DND-41 (cell line): ENCODE measurements at regions not wholly inside any gene's neighbourhood (a gene's known extent, or its start where the extent isn't known, plus 50 kb on each side); places are given as distances from the start of the nearest gene placed in this dataset.
A peak's percentile ranks its signal among the peaks of the same experiment; 100 is the strongest.

ENCODE experiments used
- ATAC-seq: fragments of 200-7000 bp; cut with Tn5 transposase; 3 replicates; pipeline ENCODE4 v1.9.1; 2021; ENCODE audit warnings: low read depth; ENCODE audit not compliant: insufficient read depth
- DNase-seq: peaks from one replicate; pipeline ENCODE4 v3.0.0-alpha.2; 2020
- H2AFZ ChIP-seq: 2 replicates; pipeline ENCODE4 v1.6.0; 2012; ENCODE audit warnings: low read depth, low read length
- H3K27ac ChIP-seq: 2 replicates; pipeline ENCODE4 v1.5.1; 2012; ENCODE audit warnings: low read length, inconsistent platforms
- H3K27me3 ChIP-seq: fragments of 200-600 bp; sonication (generic); 2 replicates; pipeline ENCODE4 v1.6.0; 2012; ENCODE audit warnings: low read length, mild to moderate bottlenecking, inconsistent platforms; ENCODE audit not compliant: insufficient read depth, poor library complexity
- H3K36me3 ChIP-seq: 2 replicates; pipeline ENCODE4 v1.5.1; 2012; ENCODE audit warnings: low read length, inconsistent platforms; ENCODE audit not compliant: insufficient read depth
- H3K4me1 ChIP-seq: 2 replicates; pipeline ENCODE4 v1.5.1; 2012; ENCODE audit warnings: mild to moderate bottlenecking, low read length; ENCODE audit not compliant: insufficient read depth
- H3K4me2 ChIP-seq: 2 replicates; pipeline ENCODE4 v1.6.0; 2012; ENCODE audit warnings: mild to moderate bottlenecking, moderate library complexity, low read length, inconsistent platforms; ENCODE audit not compliant: insufficient read depth
- H3K4me3 ChIP-seq, 2 experiments: fragments of 200-600 bp in 1 of 2; shearing (Covaris generic) in 1 of 2; 2 replicates each; pipeline ENCODE4 v1.5.1; 2012 to 2016; ENCODE audit warnings: inconsistent platforms in 2 of 2, low read length in 2 of 2, mild to moderate bottlenecking in 2 of 2, low read depth in 1 of 2, moderate library complexity in 1 of 2
- H3K79me2 ChIP-seq: 2 replicates; pipeline ENCODE4 v1.6.0; 2012; ENCODE audit warnings: low read length, inconsistent platforms; ENCODE audit not compliant: insufficient read depth
- H3K9ac ChIP-seq: 2 replicates; pipeline ENCODE4 v1.6.0; 2012; ENCODE audit warnings: low read depth, mild to moderate bottlenecking, inconsistent platforms, low read length, moderate library complexity
- H3K9me3 ChIP-seq: 2 replicates; pipeline ENCODE4 v1.5.1; 2012; ENCODE audit warnings: low read length, moderate library complexity, mild to moderate bottlenecking, inconsistent platforms; ENCODE audit not compliant: insufficient read depth, severe bottlenecking
- H4K20me1 ChIP-seq: 2 replicates; pipeline ENCODE4 v1.6.0; 2012; ENCODE audit warnings: low read length; ENCODE audit not compliant: insufficient read depth
- EZH2 ChIP-seq: IDR thresholded peaks from 3 replicates; pipeline ENCODE4 v1.6.1; 2012; ENCODE audit warnings: borderline replicate concordance, low read depth, mild to moderate bottlenecking, moderate library complexity, low read length, inconsistent platforms; ENCODE audit not compliant: severe bottlenecking
- TF ChIP-seq, protein P1 (sequence below): IDR thresholded peaks from 2 replicates; pipeline ENCODE4 v1.5.1; 2012; ENCODE audit warnings: borderline replicate concordance, low read length, moderate library complexity, mild to moderate bottlenecking; ENCODE audit not compliant: poor library complexity, severe bottlenecking; ENCODE audit errors: extremely low read depth

DNA sequence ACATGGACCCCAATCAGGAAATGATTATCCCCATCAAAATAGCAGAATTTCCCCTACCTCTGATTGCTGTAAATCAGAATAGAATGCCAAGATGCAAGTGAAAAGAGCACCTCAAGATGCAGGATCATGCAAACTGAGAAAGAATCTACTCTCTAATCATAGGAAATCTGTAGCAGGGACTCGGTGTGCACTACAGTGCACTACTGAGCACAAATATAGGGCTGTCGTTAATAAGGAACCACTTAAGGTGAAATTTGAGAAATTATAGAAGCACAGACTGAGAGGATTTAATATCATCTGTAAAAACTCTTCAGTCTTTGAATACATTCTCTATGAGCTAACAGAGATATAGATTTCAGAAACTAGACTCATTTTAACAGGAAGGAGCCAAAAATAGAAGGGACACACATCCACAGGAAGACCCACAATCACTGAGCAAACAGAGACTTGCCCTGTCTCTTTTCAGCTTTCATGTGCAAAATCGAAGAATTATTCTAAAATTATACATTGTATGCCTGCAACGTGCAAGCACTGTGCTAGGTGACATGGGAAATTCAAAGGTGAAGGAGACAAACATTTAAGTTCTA, 278.3 kb downstream of the HIVEP2 start:
- Histone ChIP-seq H3K9me3 (peaks cover 4% of the 10 kb centered on the region), H3K36me3 (no peaks in the 10 kb centered on the region), H3K27me3 (no peaks in the 10 kb centered on the region), H3K4me1 (no peaks in the 10 kb centered on the region), H4K20me1 (no peaks in the 10 kb centered on the region), H3K4me2 (no peak overlapping the region), H3K79me2 (no peaks in the 10 kb centered on the region), H2AFZ (no peak overlapping the region), H3K4me3 (no peak overlapping the region), H3K27ac (no peak overlapping the region), H3K9ac (no peak overlapping the region)
- ATAC-seq (no peak), DNase-seq (no peak)
- TF ChIP-seq, protein P1, sequence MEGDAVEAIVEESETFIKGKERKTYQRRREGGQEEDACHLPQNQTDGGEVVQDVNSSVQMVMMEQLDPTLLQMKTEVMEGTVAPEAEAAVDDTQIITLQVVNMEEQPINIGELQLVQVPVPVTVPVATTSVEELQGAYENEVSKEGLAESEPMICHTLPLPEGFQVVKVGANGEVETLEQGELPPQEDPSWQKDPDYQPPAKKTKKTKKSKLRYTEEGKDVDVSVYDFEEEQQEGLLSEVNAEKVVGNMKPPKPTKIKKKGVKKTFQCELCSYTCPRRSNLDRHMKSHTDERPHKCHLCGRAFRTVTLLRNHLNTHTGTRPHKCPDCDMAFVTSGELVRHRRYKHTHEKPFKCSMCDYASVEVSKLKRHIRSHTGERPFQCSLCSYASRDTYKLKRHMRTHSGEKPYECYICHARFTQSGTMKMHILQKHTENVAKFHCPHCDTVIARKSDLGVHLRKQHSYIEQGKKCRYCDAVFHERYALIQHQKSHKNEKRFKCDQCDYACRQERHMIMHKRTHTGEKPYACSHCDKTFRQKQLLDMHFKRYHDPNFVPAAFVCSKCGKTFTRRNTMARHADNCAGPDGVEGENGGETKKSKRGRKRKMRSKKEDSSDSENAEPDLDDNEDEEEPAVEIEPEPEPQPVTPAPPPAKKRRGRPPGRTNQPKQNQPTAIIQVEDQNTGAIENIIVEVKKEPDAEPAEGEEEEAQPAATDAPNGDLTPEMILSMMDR = no peak
- TF ChIP-seq EZH2 = no peak

DNA sequence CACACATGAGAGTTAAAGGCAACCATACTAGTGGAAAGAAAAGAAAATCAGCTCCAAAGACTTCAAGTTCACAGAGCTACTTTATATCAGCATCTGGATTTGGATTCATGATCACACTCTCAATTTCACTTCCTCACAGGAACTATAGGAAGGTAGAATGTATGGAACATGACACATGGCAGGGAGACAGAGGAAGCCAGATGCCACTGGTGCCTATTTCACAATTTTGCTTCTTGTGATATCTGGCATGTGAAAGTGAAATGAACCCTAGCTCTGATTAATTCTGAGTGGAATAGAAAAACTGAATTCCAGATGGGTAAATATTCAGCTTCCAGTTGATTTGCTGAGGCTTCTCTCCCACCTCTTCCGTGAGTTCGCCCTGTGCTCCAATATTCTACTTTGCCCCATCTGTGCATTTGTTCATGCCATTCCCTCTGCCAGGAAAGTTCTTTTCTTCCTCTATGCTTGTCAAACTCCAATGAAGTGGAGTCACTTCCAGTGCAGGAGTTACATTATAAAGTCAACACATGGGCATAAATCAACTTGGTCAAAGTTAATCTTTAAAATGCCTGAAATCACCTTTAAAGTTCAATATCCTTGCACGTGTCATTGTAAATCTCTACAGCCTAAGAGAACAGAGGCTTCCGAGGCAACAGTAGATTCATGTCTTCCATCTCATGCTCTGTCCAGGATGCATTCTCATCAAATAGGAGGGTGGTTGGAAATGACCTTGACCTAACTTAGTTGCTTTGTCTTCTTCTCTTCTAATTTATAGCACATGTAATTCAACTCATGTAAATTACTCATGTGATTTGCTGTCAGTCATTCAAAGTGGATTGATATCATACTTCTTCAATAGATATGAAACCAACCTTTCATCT, 275.3 kb downstream of the HIVEP2 start:
- Histone ChIP-seq H3K9me3 (no peaks in the 10 kb centered on the region), H3K79me2 (no peaks in the 10 kb centered on the region), H3K4me1 (no peaks in the 10 kb centered on the region), H3K9ac (no peak overlapping the region), H3K36me3 (no peaks in the 10 kb centered on the region), H4K20me1 (no peaks in the 10 kb centered on the region), H3K4me3 (no peak overlapping the region), H2AFZ (no peak overlapping the region), H3K27me3 (no peaks in the 10 kb centered on the region), H3K27ac (no peak overlapping the region), H3K4me2 (no peak overlapping the region)
- no peak for TF ChIP-seq EZH2
- TF ChIP-seq, protein P1 = no peak
- ATAC-seq (no peak), DNase-seq (no peak)

DNA sequence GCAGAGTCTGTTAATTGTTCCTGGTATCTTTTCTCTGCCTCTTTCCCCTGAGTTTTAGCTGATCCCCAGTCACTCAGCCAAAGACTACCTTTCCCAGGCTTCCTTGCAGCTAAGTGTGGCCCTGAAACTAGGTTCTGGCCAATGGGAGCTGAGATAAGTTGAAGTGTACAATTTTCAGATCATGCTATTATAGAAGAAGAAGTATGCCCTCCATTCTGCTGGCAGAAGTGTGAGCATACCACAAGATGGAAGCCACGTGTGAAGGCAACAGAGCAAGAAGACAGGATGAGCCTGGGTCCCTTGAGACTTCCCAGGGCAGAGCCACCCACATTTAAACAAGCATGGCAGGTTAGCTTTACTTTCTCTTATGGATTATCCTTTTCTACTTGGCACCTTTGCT, 273.2 kb downstream of the HIVEP2 start:
- Histone ChIP-seq H3K4me2 (no peak overlapping the region), H3K9me3 (no peaks in the 10 kb centered on the region), H4K20me1 (no peaks in the 10 kb centered on the region), H3K4me1 (no peaks in the 10 kb centered on the region), H3K9ac (no peak overlapping the region), H3K27ac (no peak overlapping the region), H3K27me3 (peaks cover 3% of the 10 kb centered on the region), H3K4me3 (no peak overlapping the region), H2AFZ (peak overlapping the region; percentile 10; the same call in 1 of the 2 replicates), H3K79me2 (no peaks in the 10 kb centered on the region), H3K36me3 (no peaks in the 10 kb centered on the region)
- no peak for TF ChIP-seq EZH2
- TF ChIP-seq, protein P1 = no peak
- peak; percentile 35 for DNase-seq
- ATAC-seq = peak; percentile 67
